H9 (cell line): ENCODE measurements at regions not wholly inside any gene's neighbourhood (a gene's known extent, or its start where the extent isn't known, plus 50 kb on each side); places are given as distances from the start of the nearest gene placed in this dataset.

ENCODE experiments used
- DNase-seq: peaks from one replicate; pipeline ENCODE4 v3.0.0-alpha.2; 2017
- H2AFZ ChIP-seq: one replicate; pipeline ENCODE4 v1.6.1; 2013; ENCODE audit warnings: mild to moderate bottlenecking, low read length, control low read depth, moderate library complexity
- H2AK5ac ChIP-seq: 2 replicates; pipeline ENCODE4 v1.6.1; 2013; ENCODE audit warnings: low read length, control low read depth, mixed read lengths; ENCODE audit not compliant: insufficient read length
- H2BK120ac ChIP-seq: one replicate; pipeline ENCODE4 v1.6.1; 2013; ENCODE audit warnings: low read depth, mild to moderate bottlenecking, low read length, control low read depth, inconsistent platforms; ENCODE audit not compliant: poor library complexity, severe bottlenecking
- H2BK12ac ChIP-seq: 2 replicates; pipeline ENCODE4 v1.6.1; 2013; ENCODE audit warnings: low read length, control low read depth, mixed read lengths, low read depth; ENCODE audit not compliant: insufficient read length
- H2BK15ac ChIP-seq: 2 replicates; pipeline ENCODE4 v1.6.1; 2013; ENCODE audit warnings: low read depth, low read length, control low read depth
- H2BK20ac ChIP-seq: one replicate; pipeline ENCODE4 v1.6.1; 2013; ENCODE audit warnings: low read depth, mild to moderate bottlenecking, low read length, control low read depth, inconsistent platforms; ENCODE audit not compliant: poor library complexity, severe bottlenecking
- H2BK5ac ChIP-seq: 2 replicates; pipeline ENCODE4 v1.6.1; 2013; ENCODE audit warnings: low read length, control low read depth, mixed read lengths; ENCODE audit not compliant: insufficient read length
- H3K14ac ChIP-seq: 2 replicates; pipeline ENCODE4 v1.6.1; 2013; ENCODE audit warnings: low read length, control low read depth; ENCODE audit not compliant: insufficient read depth
- H3K18ac ChIP-seq: 2 replicates; pipeline ENCODE4 v1.6.1; 2013; ENCODE audit warnings: low read depth, mild to moderate bottlenecking, mixed read lengths, low read length, control low read depth; ENCODE audit not compliant: insufficient read length
- H3K23ac ChIP-seq: 2 replicates; pipeline ENCODE4 v1.6.1; 2013; ENCODE audit warnings: low read length, control low read depth, mixed read lengths, low read depth; ENCODE audit not compliant: insufficient read length
- H3K23me2 ChIP-seq: 2 replicates; pipeline ENCODE4 v1.6.1; 2013; ENCODE audit warnings: low read depth, mild to moderate bottlenecking, mixed read lengths, low read length, control low read depth; ENCODE audit not compliant: insufficient read length, poor library complexity, severe bottlenecking
- H3K27ac ChIP-seq: 2 replicates; pipeline ENCODE4 v1.5.1; 2013; ENCODE audit warnings: low read length, control low read depth, mixed read lengths, low read depth; ENCODE audit not compliant: insufficient read length
- H3K27me3 ChIP-seq: 2 replicates; pipeline ENCODE4 v1.6.1; 2013; ENCODE audit warnings: low read length, control low read depth, inconsistent platforms; ENCODE audit not compliant: insufficient read depth
- H3K4ac ChIP-seq: 2 replicates; pipeline ENCODE4 v1.6.1; 2013; ENCODE audit warnings: low read depth, mild to moderate bottlenecking, control low read depth, inconsistent platforms, low read length, moderate library complexity
- H3K4me1 ChIP-seq: 2 replicates; pipeline ENCODE4 v1.6.1; 2013; ENCODE audit warnings: low read length, control low read depth, inconsistent platforms; ENCODE audit not compliant: insufficient read depth
- H3K4me2 ChIP-seq: 2 replicates; pipeline ENCODE4 v1.6.1; 2013; ENCODE audit warnings: low read length, control low read depth, mixed read lengths; ENCODE audit not compliant: insufficient read length, insufficient read depth
- H3K56ac ChIP-seq: 2 replicates; pipeline ENCODE4 v1.6.1; 2013; ENCODE audit warnings: low read depth, mild to moderate bottlenecking, mixed read lengths, low read length, control low read depth; ENCODE audit not compliant: insufficient read length
- H3K79me1 ChIP-seq: 2 replicates; pipeline ENCODE4 v1.6.1; 2013; ENCODE audit warnings: low read depth, mild to moderate bottlenecking, moderate library complexity, low read length, control low read depth, inconsistent platforms; ENCODE audit not compliant: insufficient read depth, poor library complexity, severe bottlenecking
- H3K79me2 ChIP-seq: 2 replicates; pipeline ENCODE4 v1.6.1; 2013; ENCODE audit warnings: low read length, control low read depth, inconsistent platforms; ENCODE audit not compliant: insufficient read depth
- H3K9ac ChIP-seq: 2 replicates; pipeline ENCODE4 v1.6.1; 2013; ENCODE audit warnings: low read length, control low read depth, mixed read lengths; ENCODE audit not compliant: insufficient read length; ENCODE audit errors: extremely low read depth
- H3K9me3 ChIP-seq: one replicate; pipeline ENCODE4 v1.6.1; 2013; ENCODE audit warnings: low read depth, low read length, inconsistent platforms; ENCODE audit not compliant: control insufficient read depth
- H3T11ph ChIP-seq: one replicate; pipeline ENCODE4 v1.6.1; 2013; ENCODE audit warnings: mild to moderate bottlenecking, low read length, control low read depth, inconsistent platforms
- H4K20me1 ChIP-seq: one replicate; pipeline ENCODE4 v1.6.1; 2013; ENCODE audit not compliant: control insufficient read depth, insufficient read length, insufficient read depth
- H4K5ac ChIP-seq: 2 replicates; pipeline ENCODE4 v1.6.1; 2013; ENCODE audit warnings: low read depth, mild to moderate bottlenecking, mixed read lengths, low read length, control low read depth; ENCODE audit not compliant: insufficient read length
- H4K8ac ChIP-seq: replicated peaks from 2 replicates; pipeline ENCODE4 v1.6.1; 2013; ENCODE audit warnings: low read length, control low read depth, mixed read lengths, low read depth; ENCODE audit not compliant: insufficient read length
- H4K91ac ChIP-seq: 2 replicates; pipeline ENCODE4 v1.6.1; 2013; ENCODE audit warnings: low read depth, mild to moderate bottlenecking, moderate library complexity, mixed read lengths, low read length, control low read depth; ENCODE audit not compliant: insufficient read length
- H3K27ac Mint-ChIP-seq, 3 experiments: 2 replicates in 2 of 3; 3 replicates in 1 of 3; pipeline ENCODE4 v1.8.0; 2020 to 2021; ENCODE audit warnings: mixed read lengths in 3 of 3, mild to moderate bottlenecking in 1 of 3, moderate library complexity in 1 of 3
- H3K27me3 Mint-ChIP-seq: 2 replicates; pipeline ENCODE4 v1.8.0; 2021; ENCODE audit warnings: low read depth, mild to moderate bottlenecking, moderate library complexity, mixed read lengths
- H3K36me3 Mint-ChIP-seq, 3 experiments: 2 replicates in 2 of 3; 3 replicates in 1 of 3; pipeline ENCODE4 v1.8.0; 2020 to 2021; ENCODE audit warnings: low read depth in 3 of 3, mixed read lengths in 3 of 3; ENCODE audit not compliant: insufficient read depth in 1 of 3
- H3K4me1 Mint-ChIP-seq, 2 experiments: 2 replicates each; pipeline ENCODE4 v1.8.0; 2020; ENCODE audit warnings: mixed read lengths in 2 of 2
- H3K4me3 Mint-ChIP-seq, 2 experiments: 2 replicates in 1 of 2; 3 replicates in 1 of 2; pipeline ENCODE4 v1.8.0; 2020 to 2021; ENCODE audit warnings: mild to moderate bottlenecking in 2 of 2, mixed read lengths in 2 of 2, moderate library complexity in 1 of 2
- H3K9me3 Mint-ChIP-seq, 2 experiments: 2 replicates in 1 of 2; 3 replicates in 1 of 2; pipeline ENCODE4 v1.8.0; 2020; ENCODE audit warnings: mild to moderate bottlenecking in 2 of 2, mixed read lengths in 2 of 2, moderate library complexity in 1 of 2
- CTCF ChIP-seq: fragments of 200-600 bp; sonication (generic); conservative IDR thresholded peaks from 3 replicates; pipeline ENCODE4 v1.8.0; 2021; ENCODE audit warnings: antibody characterized with exemption, mild to moderate bottlenecking
- WGBS: extraction: QIAGEN DNeasy Blood & Tissue Kit; methylation state at CpG from one replicate; pipeline ENCODE4 v1.1.7; 2013; ENCODE audit warnings: missing lambda C conversion rate, low lambda C conversion rate, mixed read lengths; ENCODE audit not compliant: insufficient read length; ENCODE audit errors: extremely low coverage; 5-methylcytosine and 5-hydroxymethylcytosine counted together

GRCh38 chr15:94844198-94844537 is 612.8 kb downstream of the MCTP2 start:
- no peaks in the 10 kb centered on the region for H3K4me1 ChIP-seq
- H4K8ac ChIP-seq = no peak overlapping the region
- no peaks in the 10 kb centered on the region for H3K23me2 ChIP-seq
- H3K4ac ChIP-seq = no peak overlapping the region
- H3K9me3 ChIP-seq = no peaks in the 10 kb centered on the region
- H2BK120ac ChIP-seq = no peak overlapping the region
- H2BK15ac ChIP-seq = no peak overlapping the region
- no peak overlapping the region for H3K27ac ChIP-seq
- H3K27ac Mint-ChIP-seq = peak overlapping the region in 1 of 3 experiments; percentile 78; a peak in 1 of 7 replicates
- no peak overlapping the region for H3K14ac ChIP-seq
- no CpG with 5 or more reads among the region's 5 CpGs for WGBS
- peaks cover 20 to 26% of the 10 kb centered on the region in 2 experiments for H3K9me3 Mint-ChIP-seq
- DNase-seq = no peak
- no peak overlapping the region for H3K23ac ChIP-seq
- no peaks in the 10 kb centered on the region for H4K20me1 ChIP-seq
- H3K4me3 Mint-ChIP-seq = peak overlapping the region; percentile 50 to 63
- H2BK20ac ChIP-seq = no peak overlapping the region
- H3K27me3 ChIP-seq = no peaks in the 10 kb centered on the region
- H3K18ac ChIP-seq = no peak overlapping the region
- H3T11ph ChIP-seq = no peak overlapping the region
- no peak overlapping the region for H3K9ac ChIP-seq
- H4K91ac ChIP-seq = no peak overlapping the region
- H3K4me1 Mint-ChIP-seq = peaks cover 12 to 16% of the 10 kb centered on the region in 2 experiments
- H3K27me3 Mint-ChIP-seq = peaks cover 17% of the 10 kb centered on the region
- H2AFZ ChIP-seq = no peak overlapping the region
- TF ChIP-seq CTCF = no peak
- no peak overlapping the region for H2AK5ac ChIP-seq
- no peak overlapping the region for H2BK12ac ChIP-seq
- H3K4me2 ChIP-seq = no peak overlapping the region
- H3K36me3 Mint-ChIP-seq = peaks cover 9 to 24% (median 15%) of the 10 kb centered on the region in 3 experiments; a peak in 6 of 7 replicates
- no peak overlapping the region for H3K56ac ChIP-seq
- no peak overlapping the region for H2BK5ac ChIP-seq
- H4K5ac ChIP-seq = no peak overlapping the region
- no peaks in the 10 kb centered on the region for H3K79me2 ChIP-seq
- no peaks in the 10 kb centered on the region for H3K79me1 ChIP-seq
